ENCODE measurements at regions not wholly inside any gene's neighbourhood (a gene's known extent, or its start where the extent isn't known, plus 50 kb on each side); places are given as distances from the start of the nearest gene placed in this dataset.

GRCh38 chr2:5444854-5445253 is 247.3 kb upstream of the SOX11 start:
- TF ChIP-seq SIN3A (IDR thresholded peaks at IDR 0.05; ENCODE audit: borderline replicate concordance, insufficient read depth, low read length): no peak
- no peak for TF ChIP-seq POLR2AphosphoS5 (IDR thresholded peaks at IDR 0.05; ENCODE audit: low read depth, low read length)
- TF ChIP-seq REST (IDR thresholded peaks at IDR 0.05; ENCODE audit: insufficient read depth in 1 of 2, low read depth in 2 of 2, low read length in 2 of 2): no peak
- no peak for TF ChIP-seq TAF1 (IDR thresholded peaks at IDR 0.05; ENCODE audit: borderline replicate concordance, insufficient read depth, low read length)
- no peak for TF ChIP-seq FOXP2 (optimal IDR thresholded peaks at IDR 0.05; ENCODE audit: borderline replicate concordance, extremely low read depth, extremely low read length, insufficient read depth)
